HEK293 (cell line): ENCODE measurements at regions not wholly inside any gene's neighbourhood (a gene's known extent, or its start where the extent isn't known, plus 50 kb on each side); places are given as distances from the start of the nearest gene placed in this dataset.

Experiments used
- CTCF ChIP-seq: fragments of 450-650 bp; formaldehyde crosslinking; IDR thresholded peaks from 2 replicates; pipeline ENCODE4 v1.5.1; 2016; ENCODE audit warnings: missing biosample characterization, missing genetic modification characterization
- ZNF132 ChIP-seq: fragments of 450-650 bp; formaldehyde crosslinking; IDR thresholded peaks from 2 replicates; pipeline ENCODE4 v1.5.1; 2017; ENCODE audit warnings: missing biosample characterization, missing genetic modification characterization, borderline replicate concordance

GRCh38 chr1:232109391-232109790 lies 482.8 kb downstream of the DISC1 start:
- TF ChIP-seq CTCF: no peak
- TF ChIP-seq ZNF132 (tag by site-specific recombination): no peak
